Astrocyte of the spinal cord (primary cell): ENCODE measurements at regions not wholly inside any gene's neighbourhood (a gene's known extent, or its start where the extent isn't known, plus 50 kb on each side); places are given as distances from the start of the nearest gene placed in this dataset.

Experiments
- DNase-seq: peaks from one replicate; pipeline ENCODE4 v3.0.0; 2011; ENCODE audit warnings: low read depth, low spot score
- H3K4me3 ChIP-seq: 2 replicates; pipeline ENCODE4 v1.5.1; 2011; ENCODE audit warnings: low read depth, mild to moderate bottlenecking, low read length, moderate library complexity
- CTCF ChIP-seq: IDR thresholded peaks from 2 replicates; pipeline ENCODE4 v1.5.1; 2012; ENCODE audit warnings: low read depth, mild to moderate bottlenecking, low read length, inconsistent platforms
- in situ Hi-C: cut with HindIII; loops from 2 replicates; pipeline ENCODE4 v1.10.0; 2017; ENCODE audit warnings: low sequenced_read_pairs

DNA sequence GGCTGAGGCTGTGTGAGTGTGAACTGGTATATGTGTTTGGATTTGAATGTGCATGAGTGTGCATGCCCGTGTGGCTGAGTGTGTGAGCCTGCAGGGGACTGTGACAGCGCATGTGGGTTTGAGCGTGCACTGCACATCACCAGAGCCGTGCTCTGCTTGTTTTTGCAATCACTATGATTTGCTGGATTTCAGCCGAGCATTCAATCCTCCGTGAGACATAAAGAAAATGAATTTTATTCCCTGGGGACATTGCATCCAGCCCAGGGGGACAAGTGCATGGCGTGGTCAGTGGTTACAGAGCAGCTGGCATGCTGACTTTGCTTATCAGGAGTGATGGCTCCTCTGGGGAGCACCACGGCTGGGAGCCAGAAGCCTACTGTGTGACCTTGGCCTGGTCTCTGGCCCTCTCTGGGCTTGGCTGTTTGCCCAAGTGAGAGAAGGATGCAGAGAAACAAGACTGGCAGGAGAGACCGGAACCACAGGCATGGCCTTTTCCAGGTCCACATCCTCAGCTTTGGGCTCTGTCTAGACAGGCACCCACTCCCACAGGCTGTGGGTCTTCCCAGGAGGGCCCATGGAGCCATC is 160.2 kb upstream of the UNC5B start:
- no peak for DNase-seq
- no peak overlapping the region for H3K4me3 ChIP-seq
- in situ Hi-C loops: no loop called here
- no peak for TF ChIP-seq CTCF

DNA sequence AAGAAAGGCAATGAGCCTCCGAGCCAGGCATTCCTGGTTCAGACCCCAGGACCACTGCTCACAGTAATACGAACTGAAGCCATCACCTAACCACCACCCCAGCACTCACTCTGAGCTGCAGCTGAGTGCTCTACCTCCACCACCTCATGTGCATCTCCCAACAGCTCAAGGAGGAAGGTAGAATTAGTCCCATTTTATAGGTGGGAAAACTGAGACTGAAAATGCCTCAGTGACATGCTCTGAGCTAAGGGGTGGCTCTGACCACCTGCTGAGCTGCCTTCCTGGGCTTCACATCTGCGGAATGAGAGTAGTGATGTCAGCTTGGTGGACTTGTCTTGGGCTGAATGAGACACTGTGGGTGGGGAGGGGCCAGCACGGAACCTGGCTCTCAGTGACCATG is 159.7 kb upstream of the UNC5B start:
- H3K4me3 ChIP-seq: no peak overlapping the region
- no peak for DNase-seq
- in situ Hi-C loops: no loop called here
- TF ChIP-seq CTCF: no peak

DNA sequence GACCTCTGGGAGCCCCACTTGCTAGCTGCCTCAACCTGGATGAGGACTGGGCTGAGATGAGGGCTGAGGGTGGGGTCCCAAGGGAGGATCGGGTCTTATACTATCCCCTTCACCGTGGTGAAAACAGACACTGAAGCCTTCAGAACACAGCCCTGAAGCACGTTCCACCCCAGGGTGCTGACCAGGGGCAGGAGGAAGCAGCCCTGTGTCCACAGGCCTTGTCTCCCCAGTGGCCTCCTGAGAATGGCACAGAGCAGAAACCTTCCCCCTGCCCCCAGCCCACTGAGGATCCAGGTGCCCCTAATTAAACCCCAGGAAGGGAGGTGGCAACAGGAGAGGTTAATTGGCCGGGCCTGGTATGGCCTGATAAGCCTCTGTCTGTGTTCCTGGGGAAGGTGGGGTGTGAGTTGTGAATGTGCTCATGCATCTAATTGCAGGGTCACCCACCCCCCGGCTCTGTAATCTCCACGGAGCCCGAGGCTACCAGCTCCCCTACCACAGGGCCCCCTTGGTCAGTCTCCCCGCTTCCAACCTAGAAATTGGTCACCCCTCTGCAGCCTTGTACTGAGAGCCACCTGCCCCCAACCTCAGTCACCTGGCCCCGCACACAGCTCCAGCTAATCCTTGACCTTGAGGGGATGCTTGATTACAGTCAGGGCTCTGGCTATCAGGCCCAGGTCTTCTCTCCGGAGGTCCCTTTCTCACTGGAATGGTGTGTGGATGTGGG is 159.0 kb upstream of the UNC5B start:
- in situ Hi-C loops: no loop called here
- TF ChIP-seq CTCF: no peak
- no peak overlapping the region for H3K4me3 ChIP-seq
- no peak for DNase-seq

DNA sequence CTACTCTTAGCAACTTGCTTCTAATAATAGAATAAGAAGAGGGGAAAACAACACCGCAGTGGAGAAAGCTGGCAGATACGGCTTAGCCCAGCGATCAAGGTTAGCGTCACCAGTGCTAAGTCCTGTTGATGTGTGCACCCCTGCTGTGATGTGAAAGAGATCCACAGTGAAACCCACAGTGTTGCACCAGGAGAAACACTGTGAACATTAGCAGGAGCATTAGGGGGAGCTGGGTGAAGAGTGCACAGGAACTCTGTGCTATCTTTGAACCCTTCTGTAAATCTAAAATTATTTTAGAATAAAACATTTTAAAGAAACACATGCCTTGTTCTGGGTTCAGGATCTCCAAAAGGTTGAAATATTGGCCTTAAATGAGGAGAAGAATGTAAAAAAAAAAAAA is 154.1 kb upstream of the UNC5B start:
- no peak for TF ChIP-seq CTCF

GRCh38 chr10:71059054-71059818 is 153.1 kb upstream of the UNC5B start:
- no peak overlapping the region for H3K4me3 ChIP-seq
- in situ Hi-C loops: no loop called here
- no peak for DNase-seq
- no peak for TF ChIP-seq CTCF

More for the DNA sequence above, 154.1 kb upstream of the UNC5B start:
- no peak overlapping the region for H3K4me3 ChIP-seq
- DNase-seq: no peak
- in situ Hi-C loops: no loop called here

DNA sequence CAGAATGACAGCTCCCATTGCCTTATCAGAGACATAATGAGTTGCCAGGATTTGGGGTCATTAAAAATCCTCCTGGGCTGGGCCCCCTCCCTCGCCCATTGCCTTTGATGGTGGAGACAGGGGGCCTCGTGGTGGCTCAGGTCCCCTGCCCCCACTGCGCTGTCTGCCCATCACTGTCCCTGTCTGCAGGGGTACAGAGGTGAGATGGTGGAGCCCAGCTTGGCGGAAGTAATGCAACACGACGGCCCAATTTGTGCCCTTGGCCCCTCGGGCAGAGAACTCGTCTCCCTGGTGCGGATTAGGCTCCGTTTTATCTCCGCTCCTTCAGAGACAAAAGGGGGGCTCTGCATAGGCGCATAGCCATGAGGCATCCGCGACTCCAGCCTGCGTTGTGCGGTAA is 152.4 kb upstream of the UNC5B start:
- in situ Hi-C loops: no loop called here
- no peak for TF ChIP-seq CTCF

More for the DNA sequence above, 152.4 kb upstream of the UNC5B start:
- H3K4me3 ChIP-seq: no peak overlapping the region
- DNase-seq: no peak
